ENCODE measurements at regions not wholly inside any gene's neighbourhood (a gene's known extent, or its start where the extent isn't known, plus 50 kb on each side); places are given as distances from the start of the nearest gene placed in this dataset.

GRCh38 chr1:30655672-30656071 lies 67.7 kb downstream of the MATN1 start:
- TF ChIP-seq ZNF274 (IDR thresholded peaks at IDR 0.05; ENCODE audit: low read depth, low read length) (no peak), YY1 (IDR thresholded peaks at IDR 0.05; ENCODE audit: insufficient read depth, insufficient read length) (no peak), SUZ12 (IDR thresholded peaks at IDR 0.05; ENCODE audit: extremely low read depth, insufficient read depth, insufficient read length) (no peak)

Measured in NT2/D1 (cell line).